Naive thymus-derived CD8-positive, alpha-beta T cell (primary cell): ENCODE measurements at regions not wholly inside any gene's neighbourhood (a gene's known extent, or its start where the extent isn't known, plus 50 kb on each side); places are given as distances from the start of the nearest gene placed in this dataset.

Experiments
- ATAC-seq, 2 donors: fragments of 150-1000 bp; cut with Tn5 transposase in 1 of 2; sonication (Bioruptor Pico), chemical (Tn5 transposase) in 1 of 2; 1 replicate in 1 of 2; 2 replicates in 1 of 2; pipeline ENCODE4 v1.10.0; 2021; ENCODE audit warnings: mild to moderate bottlenecking in 2 of 2, moderate library complexity in 2 of 2
- POLR2A ChIA-PET: fragments of 350-600 bp; sonication (Branson Sonifier 250); formaldehyde crosslinking; loops from one replicate; lab custom pipeline; 2021; ENCODE audit warnings: antibody characterized with exemption; lab: Charles Lee
- DNase-seq, 10 donors: peaks; one replicate each; pipeline versions ENCODE4 v3.0.0 to v3.0.0-alpha.2; 2020 to 2022
- H3K27ac Mint-ChIP-seq, 10 donors: one replicate each; pipeline ENCODE4 v1.8.0; 2020 to 2022; ENCODE audit warnings: mild to moderate bottlenecking in 10 of 10, mixed read lengths in 10 of 10, moderate library complexity in 4 of 10, inconsistent platforms in 1 of 10
- H3K27me3 Mint-ChIP-seq, 5 donors: one replicate each; pipeline ENCODE4 v1.8.0; 2021 to 2022; ENCODE audit warnings: mixed read lengths in 5 of 5
- H3K36me3 Mint-ChIP-seq, 3 donors: one replicate each; pipeline ENCODE4 v1.8.0; 2020 to 2022; ENCODE audit warnings: mixed read lengths in 3 of 3, mild to moderate bottlenecking in 2 of 3, inconsistent platforms in 1 of 3
- H3K4me1 Mint-ChIP-seq, 4 donors: one replicate each; pipeline ENCODE4 v1.8.0; 2021 to 2022; ENCODE audit warnings: mixed read lengths in 4 of 4
- H3K4me3 Mint-ChIP-seq, 10 donors: one replicate each; pipeline ENCODE4 v1.8.0; 2020 to 2022; ENCODE audit warnings: mild to moderate bottlenecking in 10 of 10, mixed read lengths in 10 of 10, moderate library complexity in 6 of 10, inconsistent platforms in 1 of 10
- H3K9me3 Mint-ChIP-seq, 9 donors: one replicate each; pipeline ENCODE4 v1.8.0; 2020 to 2022; ENCODE audit warnings: mixed read lengths in 9 of 9, mild to moderate bottlenecking in 3 of 9, inconsistent platforms in 1 of 9, moderate library complexity in 1 of 9

DNA sequence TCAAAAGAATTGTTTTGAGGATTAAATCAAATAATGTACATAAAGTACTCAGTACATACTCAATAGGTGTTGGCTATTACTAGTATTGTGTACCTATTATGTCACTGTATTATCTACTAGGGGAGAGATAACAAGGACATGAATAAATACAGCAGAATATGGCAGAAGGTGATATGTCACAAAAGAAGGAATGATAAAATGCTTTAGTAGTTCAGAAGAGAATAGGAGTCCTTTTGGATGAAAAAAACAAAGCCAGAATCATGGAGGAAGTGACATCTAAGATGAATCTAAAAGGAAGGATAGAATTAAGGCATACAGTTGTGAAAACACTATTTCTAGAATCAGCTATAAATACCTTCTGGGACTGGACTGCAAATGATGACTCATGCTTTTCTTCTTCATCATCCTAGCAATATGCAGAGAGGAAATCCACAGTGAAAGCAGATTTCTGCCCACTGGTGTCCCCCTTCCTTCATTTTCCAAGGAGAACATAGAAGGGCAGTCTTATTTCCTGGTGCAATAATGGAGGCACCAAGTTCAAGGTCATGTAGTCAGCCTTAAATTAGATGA, 98.7 kb downstream of the GLUD2 start:
- POLR2A ChIA-PET, result no interaction called here
- peaks cover 0 to 2% (median 0%) of the 10 kb centered on the region in 9 donors for H3K9me3 Mint-ChIP-seq
- ATAC-seq (no peak), DNase-seq (no peak)
- H3K4me1 Mint-ChIP-seq, result no peaks in the 10 kb centered on the region
- no peak overlapping the region for H3K4me3 Mint-ChIP-seq
- H3K36me3 Mint-ChIP-seq, result no peaks in the 10 kb centered on the region
- H3K27me3 Mint-ChIP-seq, result peaks cover 0 to 1% (median 0%) of the 10 kb centered on the region in 5 donors
- H3K27ac Mint-ChIP-seq, result no peak overlapping the region

DNA sequence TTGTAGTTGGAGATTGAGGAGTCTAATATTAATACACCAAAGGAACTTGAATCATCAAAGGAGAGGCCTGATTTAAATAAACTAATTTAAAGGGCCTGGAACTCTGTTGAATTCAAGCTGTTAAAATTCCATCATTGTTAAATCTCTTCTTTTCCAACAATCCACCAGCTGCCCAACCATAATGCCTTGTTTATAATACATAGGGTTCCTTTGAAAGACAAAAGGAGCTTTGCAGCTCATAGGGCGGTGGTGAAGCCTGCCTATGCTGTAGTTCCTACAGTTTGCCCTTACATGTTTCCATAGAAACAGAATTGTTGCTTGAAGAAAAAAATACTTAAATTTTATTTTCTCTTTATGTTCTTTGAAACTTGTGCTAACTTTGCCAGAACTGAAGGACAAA, 102.8 kb downstream of the GLUD2 start:
- ATAC-seq, result no peak
- no peak overlapping the region for H3K4me3 Mint-ChIP-seq
- H3K9me3 Mint-ChIP-seq, result peaks cover 0 to 2% (median 0%) of the 10 kb centered on the region in 9 donors
- no peaks in the 10 kb centered on the region for H3K36me3 Mint-ChIP-seq
- H3K27ac Mint-ChIP-seq, result no peak overlapping the region
- DNase-seq, result no peak
- POLR2A ChIA-PET, result no interaction called here
- H3K27me3 Mint-ChIP-seq, result peaks cover 0 to 15% (median 1%) of the 10 kb centered on the region in 5 donors
- no peaks in the 10 kb centered on the region for H3K4me1 Mint-ChIP-seq

DNA sequence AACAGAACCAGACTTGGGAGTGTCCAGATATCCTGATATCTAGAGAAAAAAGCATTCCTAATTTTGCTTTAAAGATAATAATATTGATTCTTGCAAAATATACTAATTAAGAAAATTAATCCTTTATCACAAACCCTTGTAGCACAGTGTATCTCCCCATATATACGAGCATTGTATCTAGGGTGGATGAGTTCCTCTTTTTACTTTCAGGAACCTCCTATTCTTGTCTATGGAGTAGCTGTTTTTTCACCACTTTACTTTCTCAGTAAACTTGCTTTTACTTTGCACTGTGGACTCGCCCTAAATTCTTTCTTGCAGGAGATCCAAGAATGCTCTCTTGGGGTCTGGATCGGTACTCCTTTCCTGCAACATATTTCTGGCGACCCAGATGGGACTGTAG, 103.9 kb downstream of the GLUD2 start:
- Mint-ChIP-seq H3K4me3 (no peak overlapping the region), H3K4me1 (no peaks in the 10 kb centered on the region), H3K27ac (no peak overlapping the region), H3K27me3 (peaks cover 0 to 15% (median 1%) of the 10 kb centered on the region in 5 donors), H3K36me3 (no peaks in the 10 kb centered on the region), H3K9me3 (peaks cover 0 to 2% (median 0%) of the 10 kb centered on the region in 9 donors)
- POLR2A ChIA-PET, result no interaction called here
- no peak for DNase-seq
- no peak for ATAC-seq

DNA sequence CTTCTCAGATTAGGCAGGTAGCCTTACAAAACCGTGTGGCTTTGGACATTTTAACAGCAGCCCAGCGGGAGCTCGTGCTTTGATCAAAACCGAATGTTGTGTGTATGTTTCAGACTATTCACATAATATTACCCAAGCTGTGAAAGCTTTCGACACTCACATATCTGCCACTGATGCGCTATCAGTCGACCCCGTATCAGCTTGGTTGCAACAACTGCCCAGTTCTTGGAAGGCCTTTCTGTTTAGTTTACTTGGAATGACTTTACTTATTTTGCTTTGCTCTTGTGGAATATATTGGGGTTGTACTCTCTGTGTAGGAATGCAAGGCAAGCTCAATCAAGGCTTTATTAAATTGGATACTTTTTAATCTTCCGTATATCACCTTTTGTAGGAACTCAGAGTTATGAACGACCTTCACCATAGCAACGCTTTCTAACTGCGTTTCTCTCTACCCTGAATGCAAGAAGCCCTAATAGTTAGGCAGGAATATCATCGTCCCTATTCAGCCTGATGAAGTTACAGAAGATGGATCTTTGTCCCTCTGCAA, 107.5 kb downstream of the GLUD2 start:
- peaks cover 0 to 15% (median 4%) of the 10 kb centered on the region in 5 donors for H3K27me3 Mint-ChIP-seq
- H3K36me3 Mint-ChIP-seq, result no peaks in the 10 kb centered on the region
- H3K9me3 Mint-ChIP-seq, result peaks cover 0 to 3% (median 0%) of the 10 kb centered on the region in 9 donors
- no peak for ATAC-seq
- POLR2A ChIA-PET, result no interaction called here
- H3K4me3 Mint-ChIP-seq, result no peak overlapping the region
- no peaks in the 10 kb centered on the region for H3K4me1 Mint-ChIP-seq
- no peak overlapping the region for H3K27ac Mint-ChIP-seq
- no peak for DNase-seq

DNA sequence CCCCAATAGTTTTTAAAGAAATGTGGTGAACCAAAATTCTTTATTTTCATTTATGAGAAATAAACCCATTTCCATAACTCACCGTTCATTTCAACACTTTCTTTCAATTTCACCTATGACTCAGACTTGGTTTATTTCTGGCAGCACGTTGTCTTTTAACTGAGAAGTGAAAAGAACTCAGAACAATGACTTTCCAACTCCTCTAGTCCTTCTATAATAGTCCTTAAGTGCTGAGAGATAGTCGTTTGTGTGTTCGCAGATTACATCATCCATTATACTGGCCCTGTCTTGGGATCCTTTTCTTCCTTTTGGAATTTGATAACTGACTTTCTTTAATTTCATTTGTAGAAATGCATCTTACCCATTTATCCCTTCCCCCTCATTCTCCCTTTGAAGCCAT, 113.6 kb downstream of the GLUD2 start:
- H3K27ac Mint-ChIP-seq, result no peak overlapping the region
- H3K27me3 Mint-ChIP-seq, result peaks cover 0 to 4% (median 0%) of the 10 kb centered on the region in 5 donors
- no peak overlapping the region for H3K4me3 Mint-ChIP-seq
- no peak for ATAC-seq
- no peaks in the 10 kb centered on the region for H3K36me3 Mint-ChIP-seq
- DNase-seq, result no peak
- peaks cover 0 to 3% (median 0%) of the 10 kb centered on the region in 9 donors for H3K9me3 Mint-ChIP-seq
- POLR2A ChIA-PET, result no interaction called here
- peaks cover 2 to 8% (median 3%) of the 10 kb centered on the region in 4 donors for H3K4me1 Mint-ChIP-seq

DNA sequence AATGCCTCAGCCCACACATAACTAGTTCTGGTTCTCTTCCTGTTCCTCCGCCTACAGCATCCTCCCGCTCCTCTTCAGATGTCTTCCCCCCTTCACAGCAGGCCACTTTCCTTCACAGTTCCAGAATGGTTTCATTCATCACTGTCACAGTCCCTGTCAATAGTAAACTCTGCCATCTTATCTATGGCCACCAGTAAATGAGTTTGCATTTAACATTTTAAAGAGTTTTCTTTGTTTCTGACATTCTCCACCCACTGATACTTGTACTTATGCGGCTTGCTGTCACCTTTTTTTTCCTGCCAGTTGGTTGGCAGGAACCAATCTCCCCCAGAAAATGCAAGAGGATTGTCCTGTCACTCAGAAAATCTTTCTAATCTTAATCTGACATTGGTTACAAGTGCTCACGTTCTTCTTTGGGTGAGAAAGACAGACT, 114.1 kb downstream of the GLUD2 start:
- DNase-seq, result no peak
- peaks cover 2 to 8% (median 3%) of the 10 kb centered on the region in 4 donors for H3K4me1 Mint-ChIP-seq
- POLR2A ChIA-PET, result no interaction called here

DNA sequence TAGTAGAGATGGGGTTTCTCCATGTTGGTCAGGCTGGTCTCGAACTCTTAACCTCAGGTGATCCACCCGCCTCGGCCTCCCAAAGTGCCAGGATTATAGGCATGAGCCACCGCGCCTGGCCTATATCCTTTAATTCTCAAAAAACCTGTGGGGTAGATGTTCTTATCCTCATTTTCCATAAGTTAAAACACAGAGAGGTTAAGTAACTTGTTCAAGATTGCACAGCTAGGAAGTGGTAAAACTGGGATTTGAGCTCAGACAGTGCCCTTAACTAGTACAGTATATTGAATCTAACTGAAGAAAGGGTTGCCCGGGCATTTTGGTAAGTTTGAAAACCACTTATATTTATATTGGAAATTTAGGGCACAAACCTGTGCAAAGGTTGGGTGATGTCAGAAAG, 116.0 kb downstream of the GLUD2 start:
- POLR2A ChIA-PET, result no interaction called here
- no peak overlapping the region for H3K27ac Mint-ChIP-seq
- no peaks in the 10 kb centered on the region for H3K36me3 Mint-ChIP-seq
- H3K4me1 Mint-ChIP-seq, result peaks cover 2 to 8% (median 3%) of the 10 kb centered on the region in 4 donors
- ATAC-seq (no peak), DNase-seq (no peak)
- no peaks in the 10 kb centered on the region for H3K9me3 Mint-ChIP-seq
- H3K4me3 Mint-ChIP-seq, result no peak overlapping the region
- H3K27me3 Mint-ChIP-seq, result no peaks in the 10 kb centered on the region

More for the DNA sequence above, 114.1 kb downstream of the GLUD2 start:
- no peak overlapping the region for H3K4me3 Mint-ChIP-seq
- H3K9me3 Mint-ChIP-seq, result peaks cover 0 to 3% (median 0%) of the 10 kb centered on the region in 9 donors
- no peaks in the 10 kb centered on the region for H3K36me3 Mint-ChIP-seq
- ATAC-seq, result no peak
- H3K27ac Mint-ChIP-seq, result no peak overlapping the region
- H3K27me3 Mint-ChIP-seq, result peaks cover 0 to 4% (median 0%) of the 10 kb centered on the region in 5 donors

DNA sequence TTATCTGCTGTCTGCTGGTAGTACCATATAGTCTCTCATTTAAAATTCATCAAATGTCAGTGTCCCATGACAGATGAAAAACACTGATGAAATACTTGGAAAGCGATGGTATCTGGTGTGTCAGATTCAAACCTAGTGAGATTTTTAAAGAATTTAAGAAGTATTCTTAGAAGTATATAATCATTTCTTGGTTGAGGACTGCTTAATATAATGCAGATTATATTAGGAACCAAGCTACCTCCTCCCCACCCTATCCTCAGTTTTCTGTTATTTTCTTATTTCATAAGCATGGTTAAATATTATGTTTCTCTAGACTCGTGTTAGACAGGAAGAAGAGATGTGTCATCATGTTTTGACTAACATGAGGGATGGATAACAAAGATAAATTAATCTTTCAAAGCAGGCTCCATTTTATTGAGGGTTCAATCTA, 118.5 kb downstream of the GLUD2 start:
- no peak overlapping the region for H3K4me3 Mint-ChIP-seq
- no peaks in the 10 kb centered on the region for H3K27me3 Mint-ChIP-seq
- no peaks in the 10 kb centered on the region for H3K9me3 Mint-ChIP-seq
- POLR2A ChIA-PET, result no interaction called here
- DNase-seq (no peak), ATAC-seq (no peak)
- H3K36me3 Mint-ChIP-seq, result no peaks in the 10 kb centered on the region
- peaks cover 2 to 8% (median 3%) of the 10 kb centered on the region in 4 donors for H3K4me1 Mint-ChIP-seq
- H3K27ac Mint-ChIP-seq, result no peak overlapping the region

DNA sequence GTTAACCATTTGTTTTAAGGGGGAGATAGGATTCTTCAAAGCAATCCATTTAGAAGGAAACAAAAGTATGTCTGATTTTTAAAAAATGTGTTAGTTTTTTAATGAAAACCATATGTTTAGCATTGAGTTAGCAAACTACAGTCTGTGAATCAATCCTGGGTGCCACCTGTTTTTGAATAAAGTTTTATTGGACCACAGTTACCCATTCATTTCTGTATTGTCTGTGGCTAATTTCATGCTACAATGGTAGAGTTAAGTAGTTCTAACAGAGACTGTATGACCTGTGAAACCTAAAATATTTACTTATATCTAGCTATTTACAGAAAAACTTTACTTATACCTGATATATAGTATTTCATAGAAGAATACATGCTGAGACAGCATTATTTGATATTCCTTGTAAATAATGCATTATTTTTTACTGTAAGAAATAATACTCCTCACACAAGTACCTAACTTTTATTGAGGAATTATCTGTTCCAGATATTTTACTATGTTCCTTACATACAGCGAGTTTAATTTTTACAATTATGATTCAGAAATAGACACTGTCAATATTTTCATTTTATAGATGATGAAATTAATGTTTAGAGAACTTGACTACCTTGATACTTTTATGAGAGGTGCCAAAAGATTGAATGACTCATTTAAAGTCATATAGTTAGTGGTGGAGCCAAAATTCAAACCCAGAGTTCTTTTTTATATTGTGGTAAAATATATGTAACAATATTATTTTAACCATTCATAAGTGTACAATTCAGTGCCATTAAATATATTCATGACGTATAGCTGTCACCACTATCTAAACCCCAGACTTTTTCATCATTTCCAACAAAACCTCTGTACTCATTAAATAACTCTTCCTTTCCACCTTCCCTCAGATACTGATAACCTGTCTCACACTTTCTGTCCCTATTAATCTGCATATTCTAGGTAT, 122.0 kb downstream of the GLUD2 start:
- H3K4me1 Mint-ChIP-seq, result no peaks in the 10 kb centered on the region
- H3K27me3 Mint-ChIP-seq, result no peaks in the 10 kb centered on the region
- ATAC-seq (no peak), DNase-seq (no peak)
- no peak overlapping the region for H3K4me3 Mint-ChIP-seq
- H3K9me3 Mint-ChIP-seq, result no peaks in the 10 kb centered on the region
- H3K27ac Mint-ChIP-seq, result no peak overlapping the region
- POLR2A ChIA-PET, result no interaction called here
- no peaks in the 10 kb centered on the region for H3K36me3 Mint-ChIP-seq

DNA sequence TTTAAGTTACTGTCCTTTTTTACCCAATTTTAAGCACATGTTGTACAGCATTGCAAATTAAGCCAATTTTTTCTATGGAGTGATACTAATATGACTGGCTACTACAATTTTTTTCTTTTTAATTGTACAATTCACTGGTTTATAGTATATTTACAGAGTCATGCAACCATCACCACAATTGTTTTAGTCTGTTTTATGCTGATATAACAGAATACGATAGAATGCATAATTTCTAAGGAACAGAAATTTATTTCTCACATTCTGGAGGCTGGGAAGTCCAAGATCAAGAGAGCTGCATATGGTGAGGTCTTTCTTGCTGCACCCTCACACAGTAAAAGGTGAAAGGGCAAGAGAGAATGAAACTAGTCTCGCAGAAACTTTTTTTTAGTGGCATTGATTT, 125.3 kb downstream of the GLUD2 start:
- Mint-ChIP-seq H3K9me3 (peaks cover 0 to 2% (median 0%) of the 10 kb centered on the region in 9 donors), H3K27me3 (no peaks in the 10 kb centered on the region), H3K4me3 (no peak overlapping the region), H3K4me1 (no peaks in the 10 kb centered on the region), H3K27ac (no peak overlapping the region), H3K36me3 (no peaks in the 10 kb centered on the region)
- POLR2A ChIA-PET, result no interaction called here
- DNase-seq (no peak), ATAC-seq (no peak)

DNA sequence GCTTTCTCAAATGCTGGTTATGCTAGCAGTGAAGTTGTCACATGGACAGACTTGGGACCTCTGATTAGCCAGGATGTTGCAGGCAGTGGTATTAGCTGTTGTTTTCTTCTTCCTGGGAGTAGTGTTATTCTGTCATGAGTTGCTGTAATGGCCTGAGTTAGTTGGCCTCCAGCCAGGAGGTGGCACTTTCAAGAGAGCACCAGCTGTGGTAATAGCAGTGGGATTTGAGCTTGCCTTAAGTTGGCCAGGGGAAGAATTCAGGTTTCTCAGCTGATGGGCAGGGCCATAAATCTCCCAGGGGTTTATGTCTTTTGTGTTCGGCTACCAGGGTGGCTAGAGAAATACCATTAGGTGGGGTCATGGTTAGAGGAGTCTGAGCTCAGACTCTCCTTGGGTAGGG, 132.6 kb downstream of the GLUD2 start:
- H3K4me3 Mint-ChIP-seq, result no peak overlapping the region

DNA sequence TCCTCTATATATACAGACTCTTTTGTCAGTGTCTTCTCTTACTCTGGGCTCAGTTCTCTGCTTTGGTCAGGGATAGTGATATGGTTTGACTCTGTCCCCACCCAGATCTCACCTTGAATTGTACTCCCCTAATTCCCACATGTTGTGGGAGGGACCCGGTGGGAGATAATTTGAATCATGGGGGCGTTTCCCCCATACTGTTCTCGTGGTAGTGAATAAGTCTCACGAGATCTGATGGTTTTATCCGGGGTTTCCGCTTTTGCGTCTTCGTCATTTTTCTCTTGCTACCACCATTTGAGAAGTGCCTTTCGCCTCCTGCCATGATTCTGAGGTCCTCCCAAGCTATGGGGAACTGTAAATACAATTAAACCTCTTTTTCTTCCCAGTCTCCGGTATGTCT, 144.4 kb downstream of the GLUD2 start:
- no peaks in the 10 kb centered on the region for H3K4me1 Mint-ChIP-seq
- H3K27me3 Mint-ChIP-seq, result peaks cover 0 to 19% (median 1%) of the 10 kb centered on the region in 5 donors
- no peak for ATAC-seq
- DNase-seq, result no peak
- POLR2A ChIA-PET, result no interaction called here
- H3K4me3 Mint-ChIP-seq, result no peak overlapping the region
- peaks cover 0 to 3% (median 0%) of the 10 kb centered on the region in 9 donors for H3K9me3 Mint-ChIP-seq
- no peaks in the 10 kb centered on the region for H3K36me3 Mint-ChIP-seq
- no peak overlapping the region for H3K27ac Mint-ChIP-seq

More for the DNA sequence above, 132.6 kb downstream of the GLUD2 start:
- Mint-ChIP-seq H3K9me3 (peaks cover 0 to 15% (median 4%) of the 10 kb centered on the region in 9 donors), H3K36me3 (no peaks in the 10 kb centered on the region), H3K27me3 (peaks cover 0 to 2% (median 0%) of the 10 kb centered on the region in 5 donors), H3K27ac (no peak overlapping the region), H3K4me1 (no peaks in the 10 kb centered on the region)
- DNase-seq (no peak), ATAC-seq (no peak)
- POLR2A ChIA-PET, result no interaction called here

DNA sequence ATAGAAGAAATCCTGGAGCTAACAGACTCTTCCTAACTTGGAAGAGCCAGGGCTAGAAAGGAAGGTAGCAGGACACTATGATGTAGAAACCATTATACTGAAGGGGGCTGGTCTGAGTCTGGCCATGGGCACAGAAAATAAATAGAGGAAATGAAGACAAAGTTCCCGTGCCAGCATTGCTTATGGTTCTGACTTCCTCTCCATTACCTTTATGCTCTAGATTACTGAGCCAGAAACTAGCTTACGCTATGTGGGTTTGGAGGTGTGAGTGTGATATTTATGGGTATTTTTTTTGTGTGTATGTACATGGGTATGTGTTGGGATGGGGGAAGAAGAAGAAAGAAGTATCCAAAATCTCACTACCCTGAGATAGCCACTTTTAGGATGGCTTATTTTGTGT, 148.3 kb downstream of the GLUD2 start:
- Mint-ChIP-seq H3K27ac (no peak overlapping the region), H3K36me3 (no peaks in the 10 kb centered on the region), H3K4me1 (no peaks in the 10 kb centered on the region), H3K4me3 (no peak overlapping the region), H3K27me3 (peaks cover 0 to 7% (median 0%) of the 10 kb centered on the region in 5 donors), H3K9me3 (no peaks in the 10 kb centered on the region)
- ATAC-seq, result no peak
- POLR2A ChIA-PET, result interaction anchor here (0.6 kb wide), 1 partner anchor 142 kb away, joined by 3 read pairs; no protein-coding TSS in a partner anchor
- no peak for DNase-seq
